Pancreas (tissue), 10 donors: ENCODE measurements at regions not wholly inside any gene's neighbourhood (a gene's known extent, or its start where the extent isn't known, plus 50 kb on each side); places are given as distances from the start of the nearest gene placed in this dataset.

Experiments used
- ATAC-seq, 4 donors: fragments of 200-7000 bp; cut with Tn5 transposase; one replicate each; pipeline versions ENCODE4 v1.8.0 to v1.9.1; 2020; ENCODE audit warnings: mild to moderate bottlenecking in 4 of 4, moderate library complexity in 4 of 4
- DNase-seq, 6 donors: peaks; one replicate each; pipeline ENCODE4 v3.0.0-alpha.2; 2020
- FAIRE-seq: peaks from 2 replicates; lab custom pipeline; 2012; peaks lifted over from hg19 to GRCh38; lab: Jason Lieb, UNC
- H3K27ac ChIP-seq, 4 donors: fragments of 200-600 bp; sonication (generic); 1 replicate in 3 of 4; 2 replicates in 1 of 4; pipeline versions ENCODE4 v1.5.0 to v1.8.0; 2020
- H3K27me3 ChIP-seq, 4 donors: fragments of 200-600 bp; one replicate each; pipeline ENCODE4 v1.8.0; 2021
- H3K36me3 ChIP-seq, 3 donors: fragments of 200-600 bp; sonication (generic) in 1 of 3; one replicate each; pipeline versions ENCODE4 v1.5.0 to v1.8.0; 2020 to 2021
- H3K4me1 ChIP-seq, 3 donors: fragments of 200-600 bp; one replicate each; pipeline ENCODE4 v1.8.0; 2021
- H3K4me3 ChIP-seq, 4 donors: fragments of 200-600 bp; sonication (generic) in 2 of 4; one replicate each; pipeline versions ENCODE4 v1.5.0 to v1.8.0; 2020 to 2021
- H3K9me3 ChIP-seq, 4 donors: fragments of 200-600 bp; one replicate each; pipeline ENCODE4 v1.8.0; 2021
- CTCF ChIP-seq, 4 donors: fragments of 200-600 bp; sonication (generic) in 3 of 4; IDR thresholded peaks; one replicate each; pipeline versions ENCODE4 v1.5.0 to v1.8.0; 2021; ENCODE audit warnings: antibody characterized with exemption in 4 of 4
- WGBS, 2 donors: extraction: QIAGEN DNeasy Blood & Tissue Kit; methylation state at CpG; one replicate each; pipeline ENCODE4 v1.1.7; 2013; 5-methylcytosine and 5-hydroxymethylcytosine counted together
- intact Hi-C, 3 donors: fragments of 100-400 bp; cut with DNase I; formaldehyde crosslinking; loops; one replicate each; pipeline versions ENCODE4 v1.11.1 to v1.14.2; 2022
- donor health status: healthy with polysubstance abuse.
- donor health status: DM: no; HTN: no; CAD: no; lungs with moderate emphysema.
- donor health status: DM: no; HTN: no; CAD: no.
- donor health status: control.
- donor health status: control.
- donor health status: Bipolar disorder and iron deficiency.
- donor health status: DM: yes; HTN: yes; CAD: no.
- donor health status: DM: no; HTN: no; CAD: no.
- donor health status: DM: no; HTN: no; CAD: no.
- donor health status: DM: yes; HTN: yes; CAD: no.

- Histone ChIP-seq H3K27me3 (no peaks in the 10 kb centered on the region), H3K4me1 (peaks cover 0 to 3% (median 0%) of the 10 kb centered on the region in 3 donors), H3K36me3 (no peaks in the 10 kb centered on the region), H3K9me3 (no peaks in the 10 kb centered on the region), H3K4me3 (no peak overlapping the region), H3K27ac (no peak overlapping the region)
- intact Hi-C loops = no loop called here
- ATAC-seq (no peak), DNase-seq (no peak), FAIRE-seq (no peak)
- WGBS, 2 donors = 60 to 63% methylated on average over 6 of the region's 6 CpGs
- no peak for TF ChIP-seq CTCF (IDR thresholded peaks at IDR 0.05)
Measured at GRCh38 chr14:58765843-58766242, 128.1 kb downstream of the DACT1 start.

- intact Hi-C loops = no loop called here
- TF ChIP-seq CTCF (IDR thresholded peaks at IDR 0.05) = no peak
- H3K4me1 ChIP-seq = no peaks in the 10 kb centered on the region
- no peaks in the 10 kb centered on the region for H3K36me3 ChIP-seq
- H3K27ac ChIP-seq = no peak overlapping the region
- no peaks in the 10 kb centered on the region for H3K27me3 ChIP-seq
- no peaks in the 10 kb centered on the region for H3K9me3 ChIP-seq
- no peak for ATAC-seq
- WGBS, 2 donors = 67% methylated on average over 5 of the region's 5 CpGs
- no peak for FAIRE-seq
- no peak overlapping the region for H3K4me3 ChIP-seq
- no peak for DNase-seq
Measured at GRCh38 chr14:58769011-58769643, 131.4 kb downstream of the DACT1 start.

- no peak for TF ChIP-seq CTCF (IDR thresholded peaks at IDR 0.05)
- DNase-seq (no peak), ATAC-seq (no peak), FAIRE-seq (no peak)
- 21 to 29% methylated on average over 2 of the region's 2 CpGs for WGBS, 2 donors
- Histone ChIP-seq H3K9me3 (no peaks in the 10 kb centered on the region), H3K4me1 (no peaks in the 10 kb centered on the region), H3K36me3 (no peaks in the 10 kb centered on the region), H3K27me3 (no peaks in the 10 kb centered on the region), H3K4me3 (no peak overlapping the region), H3K27ac (no peak overlapping the region)
- intact Hi-C loops = no loop called here
Measured at GRCh38 chr14:58769771-58770170, 132.0 kb downstream of the DACT1 start.

GRCh38 chr14:58770491-58770982 lies 132.8 kb downstream of the DACT1 start:
- DNase-seq (no peak), ATAC-seq (no peak), FAIRE-seq (no peak)
- H3K4me1 ChIP-seq = no peaks in the 10 kb centered on the region
- no peaks in the 10 kb centered on the region for H3K27me3 ChIP-seq
- TF ChIP-seq CTCF (IDR thresholded peaks at IDR 0.05) = no peak
- H3K4me3 ChIP-seq = no peak overlapping the region
- H3K9me3 ChIP-seq = no peaks in the 10 kb centered on the region
- H3K36me3 ChIP-seq = no peaks in the 10 kb centered on the region
- no peak overlapping the region for H3K27ac ChIP-seq
- intact Hi-C loops = no loop called here

- H3K9me3 ChIP-seq = no peaks in the 10 kb centered on the region
- no peak overlapping the region for H3K4me3 ChIP-seq
- no peak for TF ChIP-seq CTCF (IDR thresholded peaks at IDR 0.05)
- 91 to 93% methylated on average over 6 of the region's 6 CpGs for WGBS, 2 donors
- no peaks in the 10 kb centered on the region for H3K27me3 ChIP-seq
- no peaks in the 10 kb centered on the region for H3K4me1 ChIP-seq
- intact Hi-C loops = no loop called here
- DNase-seq (no peak), ATAC-seq (no peak), FAIRE-seq (no peak)
- no peaks in the 10 kb centered on the region for H3K36me3 ChIP-seq
- H3K27ac ChIP-seq = no peak overlapping the region
Measured at GRCh38 chr14:58771016-58771415, 133.3 kb downstream of the DACT1 start.
